ENCODE measurements at regions not wholly inside any gene's neighbourhood (a gene's known extent, or its start where the extent isn't known, plus 50 kb on each side); places are given as distances from the start of the nearest gene placed in this dataset.

DNA sequence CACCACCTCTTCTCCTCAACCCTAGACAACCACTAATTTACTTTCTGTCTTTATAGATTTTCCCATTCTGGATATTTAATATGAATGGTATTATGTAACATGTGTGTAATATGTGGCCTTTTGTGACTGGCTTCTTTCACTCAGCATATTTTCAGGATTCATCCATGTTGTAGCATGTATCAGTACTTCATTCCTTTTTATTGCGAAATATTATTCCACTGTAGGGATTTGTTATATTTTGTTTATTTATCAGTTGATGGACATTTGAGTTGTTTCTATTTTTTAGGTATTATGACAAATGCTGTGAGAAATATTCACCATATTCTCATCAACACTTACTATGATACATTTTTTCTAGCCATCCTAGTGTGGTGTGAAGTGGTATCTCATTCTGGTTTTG is 138.8 kb upstream of the DLGAP1 start:
- Histone ChIP-seq H3K27me3 (no peaks in the 10 kb centered on the region), H3K4me1 (no peaks in the 10 kb centered on the region), H3K4me3 (ENCODE audit: low read depth, low read length) (no peak overlapping the region), H3K36me3 (no peaks in the 10 kb centered on the region), H3K9me3 (no peaks in the 10 kb centered on the region)
- no peak for DNase-seq
- TF ChIP-seq, protein P1, sequence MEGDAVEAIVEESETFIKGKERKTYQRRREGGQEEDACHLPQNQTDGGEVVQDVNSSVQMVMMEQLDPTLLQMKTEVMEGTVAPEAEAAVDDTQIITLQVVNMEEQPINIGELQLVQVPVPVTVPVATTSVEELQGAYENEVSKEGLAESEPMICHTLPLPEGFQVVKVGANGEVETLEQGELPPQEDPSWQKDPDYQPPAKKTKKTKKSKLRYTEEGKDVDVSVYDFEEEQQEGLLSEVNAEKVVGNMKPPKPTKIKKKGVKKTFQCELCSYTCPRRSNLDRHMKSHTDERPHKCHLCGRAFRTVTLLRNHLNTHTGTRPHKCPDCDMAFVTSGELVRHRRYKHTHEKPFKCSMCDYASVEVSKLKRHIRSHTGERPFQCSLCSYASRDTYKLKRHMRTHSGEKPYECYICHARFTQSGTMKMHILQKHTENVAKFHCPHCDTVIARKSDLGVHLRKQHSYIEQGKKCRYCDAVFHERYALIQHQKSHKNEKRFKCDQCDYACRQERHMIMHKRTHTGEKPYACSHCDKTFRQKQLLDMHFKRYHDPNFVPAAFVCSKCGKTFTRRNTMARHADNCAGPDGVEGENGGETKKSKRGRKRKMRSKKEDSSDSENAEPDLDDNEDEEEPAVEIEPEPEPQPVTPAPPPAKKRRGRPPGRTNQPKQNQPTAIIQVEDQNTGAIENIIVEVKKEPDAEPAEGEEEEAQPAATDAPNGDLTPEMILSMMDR (IDR thresholded peaks at IDR 0.05; ENCODE audit: low read depth, low read length): no peak

DNA sequence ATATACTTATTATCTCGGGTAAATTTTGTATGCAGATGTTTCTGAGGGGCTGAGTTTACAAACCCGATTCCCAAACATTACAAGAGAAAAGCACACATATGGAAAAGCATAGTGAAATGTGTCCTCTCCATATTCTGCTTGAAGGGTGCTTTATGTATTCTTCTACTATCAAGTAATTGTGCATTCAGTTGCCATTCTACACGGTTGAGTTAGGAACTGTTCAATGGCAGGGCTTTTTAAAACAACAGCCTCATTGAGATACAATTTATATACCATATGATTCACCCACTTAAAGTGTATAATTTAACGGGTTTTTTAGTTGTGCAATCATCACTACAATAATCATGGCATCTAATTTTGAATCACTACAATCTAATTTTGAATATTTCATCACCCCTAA is 138.4 kb upstream of the DLGAP1 start:
- Histone ChIP-seq H3K27me3 (no peaks in the 10 kb centered on the region), H3K4me3 (ENCODE audit: low read depth, low read length) (no peak overlapping the region), H3K4me1 (no peaks in the 10 kb centered on the region), H3K9me3 (no peaks in the 10 kb centered on the region), H3K36me3 (no peaks in the 10 kb centered on the region)
- TF ChIP-seq, protein P1 (IDR thresholded peaks at IDR 0.05; ENCODE audit: low read depth, low read length): no peak
- no peak for DNase-seq

DNA sequence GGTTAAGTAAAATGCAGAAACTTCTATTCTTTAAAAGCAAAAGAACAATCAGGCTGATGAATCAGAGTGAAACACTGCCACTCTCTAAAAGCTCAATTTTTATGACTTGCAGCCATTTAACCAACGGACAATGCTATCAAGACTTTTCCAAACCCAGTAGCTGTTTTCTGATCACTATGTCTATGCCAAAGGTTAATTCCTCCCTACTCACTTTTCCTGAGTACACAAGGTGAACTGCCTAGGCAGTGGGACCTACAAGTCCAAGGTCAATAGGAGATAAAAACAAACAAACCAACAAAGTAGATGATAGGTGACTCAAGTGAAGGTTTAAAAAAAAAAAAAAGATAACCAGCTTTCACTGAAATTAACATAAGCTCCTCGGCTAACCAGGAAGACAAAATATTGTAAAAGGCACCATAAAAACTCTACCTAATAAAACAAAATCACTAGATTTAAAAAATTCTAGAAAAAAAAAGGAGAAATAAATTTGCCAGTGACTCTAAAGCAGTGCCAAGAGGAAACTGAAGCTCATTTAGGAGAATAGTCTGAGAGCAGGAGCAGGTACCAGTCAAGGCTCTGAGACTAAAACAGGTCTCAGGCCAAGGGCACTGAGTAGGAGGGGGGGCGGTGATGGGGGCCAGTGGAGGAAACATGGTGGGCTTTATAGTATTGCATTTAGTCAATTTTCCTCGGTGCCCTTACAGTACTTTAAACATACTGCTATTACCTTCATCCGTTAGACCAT is 134.1 kb upstream of the DLGAP1 start:
- no peak for DNase-seq
- Histone ChIP-seq H3K36me3 (no peaks in the 10 kb centered on the region), H3K4me1 (no peaks in the 10 kb centered on the region), H3K4me3 (ENCODE audit: low read depth, low read length) (no peak overlapping the region), H3K27me3 (no peaks in the 10 kb centered on the region), H3K9me3 (no peaks in the 10 kb centered on the region)
- TF ChIP-seq, protein P1 (IDR thresholded peaks at IDR 0.05; ENCODE audit: low read depth, low read length): no peak

DNA sequence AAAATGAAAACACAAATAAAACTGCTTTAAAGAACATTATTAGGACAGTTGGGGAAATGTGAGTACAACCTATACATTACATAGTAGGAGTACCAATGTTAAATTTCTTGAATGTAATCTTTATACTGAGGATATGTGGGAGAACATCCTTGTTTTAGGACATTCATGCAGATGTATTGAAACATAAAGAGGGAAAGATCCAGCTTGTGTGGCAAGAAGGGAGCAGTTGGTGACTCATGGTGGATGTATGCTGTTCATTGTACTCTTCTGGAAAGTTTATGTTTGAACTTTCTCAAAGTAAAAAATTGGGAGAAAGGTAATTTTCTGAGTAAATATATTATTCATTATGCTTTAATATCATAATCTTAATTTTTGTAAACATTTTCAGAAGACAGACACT is 132.1 kb upstream of the DLGAP1 start:
- H3K36me3 ChIP-seq: no peaks in the 10 kb centered on the region
- H3K9me3 ChIP-seq: no peaks in the 10 kb centered on the region
- H3K27me3 ChIP-seq: no peaks in the 10 kb centered on the region
- TF ChIP-seq, protein P1 (IDR thresholded peaks at IDR 0.05; ENCODE audit: low read depth, low read length): no peak
- H3K4me3 ChIP-seq (ENCODE audit: low read depth, low read length): no peak overlapping the region
- DNase-seq: no peak
- H3K4me1 ChIP-seq: no peaks in the 10 kb centered on the region

DNA sequence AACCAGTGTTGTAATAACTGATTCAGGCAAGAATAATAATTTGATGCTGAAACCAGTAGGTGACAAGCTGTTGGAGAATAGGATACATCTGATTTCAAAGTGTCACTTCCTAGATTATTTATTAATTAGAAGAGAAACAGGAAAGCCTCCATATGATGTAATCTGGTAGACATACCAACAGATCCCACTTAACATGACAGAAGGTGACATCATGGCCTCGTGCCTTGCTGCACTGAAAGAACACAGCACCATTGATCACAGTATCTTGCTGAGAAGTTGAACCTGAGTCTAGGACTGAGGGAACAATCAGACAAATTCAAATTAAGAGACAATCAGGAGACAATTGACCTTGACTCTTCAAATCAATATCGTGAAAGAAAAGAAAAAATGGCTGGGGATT is 131.6 kb upstream of the DLGAP1 start:
- DNase-seq: no peak
- H3K9me3 ChIP-seq: no peaks in the 10 kb centered on the region
- H3K27me3 ChIP-seq: no peaks in the 10 kb centered on the region
- no peaks in the 10 kb centered on the region for H3K4me1 ChIP-seq
- H3K36me3 ChIP-seq: no peaks in the 10 kb centered on the region
- TF ChIP-seq, protein P1 (IDR thresholded peaks at IDR 0.05; ENCODE audit: low read depth, low read length): no peak
- no peak overlapping the region for H3K4me3 ChIP-seq (ENCODE audit: low read depth, low read length)

DNA sequence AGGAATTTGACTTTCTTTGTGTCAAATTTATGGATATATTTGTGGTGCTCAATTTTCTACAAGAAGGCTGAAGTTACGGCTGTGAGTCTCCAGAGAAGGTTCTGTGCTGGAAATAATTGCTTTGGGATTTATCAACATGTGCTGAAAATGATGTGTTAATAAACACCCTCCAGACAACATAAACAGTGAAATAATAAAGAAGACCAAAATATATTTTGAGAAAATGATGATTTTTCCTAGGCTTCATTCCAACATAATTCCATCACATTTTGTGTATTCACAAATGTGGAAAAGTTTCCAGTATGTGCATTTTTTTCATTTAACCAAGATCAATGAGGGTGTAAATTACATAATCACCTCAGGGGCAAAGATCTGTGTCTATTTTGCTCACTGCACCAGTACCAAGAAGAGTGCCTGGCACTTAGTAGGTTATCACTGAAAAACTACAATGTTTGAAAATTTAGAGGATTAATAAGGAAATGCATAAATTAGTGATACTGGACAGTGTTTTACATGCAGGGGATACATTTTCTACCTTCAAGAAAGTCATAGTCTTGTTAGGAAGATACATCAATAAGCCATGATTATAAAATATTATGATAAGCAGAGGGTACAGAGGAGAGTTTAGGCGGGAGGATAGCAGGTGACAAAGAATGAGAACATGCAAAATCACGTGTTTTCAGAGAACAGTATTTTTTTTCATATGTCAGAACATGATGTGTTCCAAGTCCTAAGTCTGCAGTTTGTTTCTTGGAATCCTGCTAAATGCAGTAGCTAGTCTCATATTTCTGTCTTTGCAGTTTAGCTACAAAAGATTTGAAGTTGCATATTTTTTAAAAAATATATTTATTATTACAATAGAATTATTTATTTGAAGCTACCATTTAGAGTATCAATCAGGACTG is 127.6 kb upstream of the DLGAP1 start:
- Histone ChIP-seq H3K27me3 (no peaks in the 10 kb centered on the region), H3K36me3 (no peaks in the 10 kb centered on the region), H3K4me3 (ENCODE audit: low read depth, low read length) (no peak overlapping the region), H3K9me3 (no peaks in the 10 kb centered on the region), H3K4me1 (no peaks in the 10 kb centered on the region)
- DNase-seq: no peak
- TF ChIP-seq, protein P1 (IDR thresholded peaks at IDR 0.05; ENCODE audit: low read depth, low read length): no peak
